HepG2 (cell line): ENCODE measurements at regions not wholly inside any gene's neighbourhood (a gene's known extent, or its start where the extent isn't known, plus 50 kb on each side); places are given as distances from the start of the nearest gene placed in this dataset.

ENCODE experiments used
- CBX2 ChIP-seq, 2 experiments: fragments of 200-600 bp in 1 of 2; sonication (generic); formaldehyde crosslinking in 1 of 2; IDR thresholded peaks; 2 replicates each; pipeline versions ENCODE4 v1.7.0 to v1.8.1; 2018 to 2022; ENCODE audit warnings: low read depth in 2 of 2, low read length in 1 of 2, mild to moderate bottlenecking in 1 of 2, missing genetic modification reagents in 1 of 2
- GABPA ChIP-seq, 2 experiments: IDR thresholded peaks; 2 replicates each; pipeline ENCODE4 v1.6.1; 2011 to 2016; ENCODE audit warnings: low read depth in 2 of 2, low read length in 1 of 2, missing biosample characterization in 1 of 2, missing genetic modification characterization in 1 of 2
- RAD21 ChIP-seq: fragments of 450-650 bp; formaldehyde crosslinking; IDR thresholded peaks from 2 replicates; pipeline ENCODE4 v1.5.0; 2020; ENCODE audit warnings: mild to moderate bottlenecking
- RBM22 ChIP-seq: fragments of 200-400 bp; formaldehyde crosslinking; optimal IDR thresholded peaks from 2 replicates; pipeline ENCODE3; 2017; ENCODE audit warnings: mild to moderate bottlenecking, low read length, moderate library complexity
- U2AF2 ChIP-seq: fragments of 200-400 bp; formaldehyde crosslinking; IDR thresholded peaks from 2 replicates; pipeline ENCODE4 v1.6.1; 2017; ENCODE audit warnings: low read depth, mild to moderate bottlenecking, low read length
- ZBTB7A ChIP-seq: sonication (generic); formaldehyde crosslinking; IDR thresholded peaks from 2 replicates; pipeline ENCODE4 v1.8.0; 2022; ENCODE audit warnings: mild to moderate bottlenecking, missing genetic modification reagents
- TF ChIP-seq, protein P1 (sequence below): sonication (generic); formaldehyde crosslinking; IDR thresholded peaks from 2 replicates; pipeline ENCODE4 v1.5.0; 2020; ENCODE audit warnings: mild to moderate bottlenecking, missing genetic modification reagents, moderate library complexity

- TF ChIP-seq U2AF2 = no peak
- TF ChIP-seq RBM22 = no peak
- TF ChIP-seq, protein P1, sequence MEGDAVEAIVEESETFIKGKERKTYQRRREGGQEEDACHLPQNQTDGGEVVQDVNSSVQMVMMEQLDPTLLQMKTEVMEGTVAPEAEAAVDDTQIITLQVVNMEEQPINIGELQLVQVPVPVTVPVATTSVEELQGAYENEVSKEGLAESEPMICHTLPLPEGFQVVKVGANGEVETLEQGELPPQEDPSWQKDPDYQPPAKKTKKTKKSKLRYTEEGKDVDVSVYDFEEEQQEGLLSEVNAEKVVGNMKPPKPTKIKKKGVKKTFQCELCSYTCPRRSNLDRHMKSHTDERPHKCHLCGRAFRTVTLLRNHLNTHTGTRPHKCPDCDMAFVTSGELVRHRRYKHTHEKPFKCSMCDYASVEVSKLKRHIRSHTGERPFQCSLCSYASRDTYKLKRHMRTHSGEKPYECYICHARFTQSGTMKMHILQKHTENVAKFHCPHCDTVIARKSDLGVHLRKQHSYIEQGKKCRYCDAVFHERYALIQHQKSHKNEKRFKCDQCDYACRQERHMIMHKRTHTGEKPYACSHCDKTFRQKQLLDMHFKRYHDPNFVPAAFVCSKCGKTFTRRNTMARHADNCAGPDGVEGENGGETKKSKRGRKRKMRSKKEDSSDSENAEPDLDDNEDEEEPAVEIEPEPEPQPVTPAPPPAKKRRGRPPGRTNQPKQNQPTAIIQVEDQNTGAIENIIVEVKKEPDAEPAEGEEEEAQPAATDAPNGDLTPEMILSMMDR (CRISPR knock-in tag) = no peak
- no peak for TF ChIP-seq ZBTB7A (CRISPR knock-in tag)
- TF ChIP-seq CBX2 (IDR thresholded peaks at IDR 0.05; ENCODE audit: low read depth, low read length) = no peak
- TF ChIP-seq CBX2 (CRISPR knock-in tag; IDR thresholded peaks at IDR 0.05; ENCODE audit: low read depth) = no peak
- TF ChIP-seq RAD21 (CRISPR knock-in tag) = no peak
- no peak for TF ChIP-seq GABPA (IDR thresholded peaks at IDR 0.05; ENCODE audit: low read depth, low read length)
- no peak for TF ChIP-seq GABPA (CRISPR knock-in tag; IDR thresholded peaks at IDR 0.05; ENCODE audit: low read depth)
Measured at GRCh38 chr12:23202728-23203127, 577.8 kb downstream of the ETNK1 start.
